Neural cell (in vitro differentiated cells): ENCODE measurements at regions not wholly inside any gene's neighbourhood (a gene's known extent, or its start where the extent isn't known, plus 50 kb on each side); places are given as distances from the start of the nearest gene placed in this dataset.

Experiments
- H2AFZ ChIP-seq: fragments of 200-600, 300-800 bp; sonication (generic), shearing (Covaris generic); 2 replicates; pipeline ENCODE4 v1.6.0; 2014; ENCODE audit warnings: low read depth, mild to moderate bottlenecking, antibody characterized with exemption, low read length, moderate library complexity
- H3F3A ChIP-seq: fragments of 200-600 bp; shearing (Covaris generic); 2 replicates; pipeline ENCODE4 v1.6.1; 2016; ENCODE audit warnings: mild to moderate bottlenecking, moderate library complexity, mixed read lengths, antibody characterized with exemption, low read length; ENCODE audit not compliant: insufficient read depth, poor library complexity, severe bottlenecking
- H3K27ac ChIP-seq: fragments of 200-600, 300-800 bp; sonication (generic), shearing (Covaris generic); 2 replicates; pipeline ENCODE4 v1.5.1; 2014; ENCODE audit warnings: mild to moderate bottlenecking, low read length, moderate library complexity
- H3K27me3 ChIP-seq: fragments of 300-800, 200-600 bp; sonication (generic), shearing (Covaris generic); 2 replicates; pipeline ENCODE4 v1.6.0; 2014; ENCODE audit warnings: mild to moderate bottlenecking, low read depth, low read length, moderate library complexity; ENCODE audit not compliant: insufficient read depth
- H3K36me3 ChIP-seq: fragments of 300-800, 200-600 bp; sonication (generic), shearing (Covaris generic); 2 replicates; pipeline ENCODE4 v1.5.1; 2014; ENCODE audit warnings: mild to moderate bottlenecking, antibody characterized with exemption, low read length, moderate library complexity; ENCODE audit not compliant: insufficient read depth
- H3K4me2 ChIP-seq: fragments of 300-800, 200-600 bp; sonication (generic), shearing (Covaris generic); 2 replicates; pipeline ENCODE4 v1.6.0; 2014; ENCODE audit warnings: mild to moderate bottlenecking, low read length
- H3K4me3 ChIP-seq: fragments of 300-800, 200-600 bp; sonication (generic), shearing (Covaris generic); 2 replicates; pipeline ENCODE4 v1.5.1; 2014; ENCODE audit warnings: mild to moderate bottlenecking, low read length, moderate library complexity
- H3K79me2 ChIP-seq: fragments of 200-600 bp; shearing (Covaris generic); replicated peaks from 2 replicates; pipeline ENCODE4 v1.6.0; 2014; ENCODE audit warnings: mild to moderate bottlenecking, low read length, moderate library complexity; ENCODE audit not compliant: insufficient read depth
- H3K9ac ChIP-seq: fragments of 300-800, 200-600 bp; sonication (generic), shearing (Covaris generic); 2 replicates; pipeline ENCODE4 v1.6.1; 2016; ENCODE audit warnings: mild to moderate bottlenecking, low read length, mixed read lengths
- H3K9me2 ChIP-seq: fragments of 200-600 bp; shearing (Covaris generic); 2 replicates; pipeline ENCODE4 v1.6.1; 2016; ENCODE audit warnings: mild to moderate bottlenecking, low read length, mixed read lengths; ENCODE audit not compliant: insufficient read depth
- H3K9me3 ChIP-seq: fragments of 200-600, 300-800 bp; sonication (generic), shearing (Covaris generic); 2 replicates; pipeline ENCODE4 v1.6.1; 2016; ENCODE audit warnings: mild to moderate bottlenecking, mixed run types, low read length, moderate library complexity, mixed read lengths
- H4K20me1 ChIP-seq: fragments of 200-600 bp; shearing (Covaris generic); 2 replicates; pipeline ENCODE4 v1.6.1; 2016; ENCODE audit warnings: mild to moderate bottlenecking, mixed run types; ENCODE audit not compliant: insufficient read depth
- CTCF ChIP-seq: fragments of 450-650 bp; IDR thresholded peaks from 2 replicates; pipeline ENCODE4 v1.5.1; 2014; ENCODE audit warnings: antibody characterized with exemption, mild to moderate bottlenecking, moderate library complexity; ENCODE audit not compliant: poor library complexity, severe bottlenecking
- EP300 ChIP-seq: fragments of 450-650 bp; conservative IDR thresholded peaks from 2 replicates; pipeline ENCODE4 v1.6.1; 2014; ENCODE audit warnings: antibody characterized with exemption, mild to moderate bottlenecking, moderate library complexity; ENCODE audit not compliant: poor library complexity, severe bottlenecking
- EZH2 ChIP-seq: fragments of 200-600, 300-800 bp; shearing (Covaris generic), sonication (generic); IDR thresholded peaks from 2 replicates; pipeline ENCODE4 v1.6.1; 2014; ENCODE audit warnings: antibody characterized with exemption, low read length, borderline replicate concordance, mild to moderate bottlenecking; ENCODE audit not compliant: insufficient read depth, poor library complexity, severe bottlenecking
- MXI1 ChIP-seq: fragments of 450-650 bp; conservative IDR thresholded peaks from 2 replicates; pipeline ENCODE4 v1.6.1; 2014; ENCODE audit warnings: antibody characterized with exemption, mild to moderate bottlenecking; ENCODE audit not compliant: poor library complexity, severe bottlenecking
- POLR2AphosphoS5 ChIP-seq: IDR thresholded peaks from 2 replicates; pipeline ENCODE4 v1.6.1; 2012
- RAD21 ChIP-seq: fragments of 450-650 bp; conservative IDR thresholded peaks from 2 replicates; pipeline ENCODE4 v1.6.1; 2014; ENCODE audit warnings: antibody characterized with exemption, mild to moderate bottlenecking, moderate library complexity
- SMC3 ChIP-seq: fragments of 450-650 bp; conservative IDR thresholded peaks from 2 replicates; pipeline ENCODE4 v1.6.1; 2014; ENCODE audit warnings: antibody characterized with exemption, mild to moderate bottlenecking, moderate library complexity; ENCODE audit not compliant: poor library complexity
- TAF1 ChIP-seq: IDR thresholded peaks from 2 replicates; pipeline ENCODE4 v1.6.1; 2012; ENCODE audit warnings: low read depth
- TF ChIP-seq, protein P1 (sequence below): IDR thresholded peaks from 2 replicates; pipeline ENCODE4 v1.6.1; 2012; ENCODE audit warnings: borderline replicate concordance

DNA sequence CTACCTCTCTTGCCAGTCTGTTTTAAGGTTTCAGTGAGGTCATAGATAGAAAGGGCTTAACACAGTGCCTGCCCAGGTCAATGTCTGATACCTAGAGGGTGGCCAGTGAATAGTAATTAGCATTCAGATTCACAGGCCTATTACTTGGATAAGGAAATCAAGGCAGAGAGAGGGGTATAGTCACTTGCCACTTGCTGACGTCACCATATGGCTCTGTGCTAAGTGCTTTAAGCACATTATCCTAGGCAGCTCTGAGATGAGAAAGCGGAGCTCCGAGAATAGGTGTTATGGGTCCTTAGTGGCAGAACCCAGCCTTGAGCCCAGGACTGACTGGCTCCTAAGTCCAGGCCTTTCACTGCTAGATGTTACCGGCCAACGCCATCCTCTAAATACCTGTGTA, 51.5 kb upstream of the DAB1 start:
- Histone ChIP-seq H3K79me2 (no peaks in the 10 kb centered on the region), H3K36me3 (no peaks in the 10 kb centered on the region), H3K4me3 (no peak overlapping the region), H3K27me3 (no peaks in the 10 kb centered on the region), H3F3A (no peaks in the 10 kb centered on the region), H3K9me2 (no peaks in the 10 kb centered on the region), H3K27ac (no peak overlapping the region), H2AFZ (no peak overlapping the region), H3K4me2 (no peak overlapping the region), H3K9ac (no peak overlapping the region), H3K9me3 (no peaks in the 10 kb centered on the region), H4K20me1 (no peaks in the 10 kb centered on the region)
- TF ChIP-seq, protein P1, sequence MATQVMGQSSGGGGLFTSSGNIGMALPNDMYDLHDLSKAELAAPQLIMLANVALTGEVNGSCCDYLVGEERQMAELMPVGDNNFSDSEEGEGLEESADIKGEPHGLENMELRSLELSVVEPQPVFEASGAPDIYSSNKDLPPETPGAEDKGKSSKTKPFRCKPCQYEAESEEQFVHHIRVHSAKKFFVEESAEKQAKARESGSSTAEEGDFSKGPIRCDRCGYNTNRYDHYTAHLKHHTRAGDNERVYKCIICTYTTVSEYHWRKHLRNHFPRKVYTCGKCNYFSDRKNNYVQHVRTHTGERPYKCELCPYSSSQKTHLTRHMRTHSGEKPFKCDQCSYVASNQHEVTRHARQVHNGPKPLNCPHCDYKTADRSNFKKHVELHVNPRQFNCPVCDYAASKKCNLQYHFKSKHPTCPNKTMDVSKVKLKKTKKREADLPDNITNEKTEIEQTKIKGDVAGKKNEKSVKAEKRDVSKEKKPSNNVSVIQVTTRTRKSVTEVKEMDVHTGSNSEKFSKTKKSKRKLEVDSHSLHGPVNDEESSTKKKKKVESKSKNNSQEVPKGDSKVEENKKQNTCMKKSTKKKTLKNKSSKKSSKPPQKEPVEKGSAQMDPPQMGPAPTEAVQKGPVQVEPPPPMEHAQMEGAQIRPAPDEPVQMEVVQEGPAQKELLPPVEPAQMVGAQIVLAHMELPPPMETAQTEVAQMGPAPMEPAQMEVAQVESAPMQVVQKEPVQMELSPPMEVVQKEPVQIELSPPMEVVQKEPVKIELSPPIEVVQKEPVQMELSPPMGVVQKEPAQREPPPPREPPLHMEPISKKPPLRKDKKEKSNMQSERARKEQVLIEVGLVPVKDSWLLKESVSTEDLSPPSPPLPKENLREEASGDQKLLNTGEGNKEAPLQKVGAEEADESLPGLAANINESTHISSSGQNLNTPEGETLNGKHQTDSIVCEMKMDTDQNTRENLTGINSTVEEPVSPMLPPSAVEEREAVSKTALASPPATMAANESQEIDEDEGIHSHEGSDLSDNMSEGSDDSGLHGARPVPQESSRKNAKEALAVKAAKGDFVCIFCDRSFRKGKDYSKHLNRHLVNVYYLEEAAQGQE = no peak
- TF ChIP-seq SMC3 (no peak), MXI1 (no peak), EZH2 (no peak), EP300 (no peak)

- Histone ChIP-seq H3K79me2 (no peaks in the 10 kb centered on the region), H3K4me3 (no peak overlapping the region), H3K36me3 (no peaks in the 10 kb centered on the region), H2AFZ (no peak overlapping the region), H3K9me2 (no peaks in the 10 kb centered on the region), H3F3A (no peaks in the 10 kb centered on the region), H3K27me3 (no peaks in the 10 kb centered on the region), H3K9ac (no peak overlapping the region), H3K27ac (no peak overlapping the region), H3K4me2 (no peak overlapping the region), H4K20me1 (no peaks in the 10 kb centered on the region), H3K9me3 (no peaks in the 10 kb centered on the region)
- TF ChIP-seq, protein P1 = no peak
- TF ChIP-seq CTCF (no peak), MXI1 (no peak), EZH2 (no peak), RAD21 (no peak), EP300 (no peak), POLR2AphosphoS5 (no peak), SMC3 (no peak), TAF1 (no peak)
Observed at GRCh38 chr1:57474137-57474750, 50.4 kb upstream of the DAB1 start.
